HFF-Myc (cell line): ENCODE measurements at regions not wholly inside any gene's neighbourhood (a gene's known extent, or its start where the extent isn't known, plus 50 kb on each side); places are given as distances from the start of the nearest gene placed in this dataset.
"Not testable (repeated sequence)": the region's sequence is repeated elsewhere in the genome, so short reads cannot be mapped to it uniquely, and the experiment has no call there.

ENCODE experiments used
- DNase-seq: peaks from one replicate; pipeline ENCODE4 v3.0.0-alpha.2; 2011; ENCODE audit warnings: low read depth; ENCODE audit errors: extremely low read depth
- H3K4me3 ChIP-seq: replicated peaks from 2 replicates; pipeline ENCODE4 v1.5.1; 2011; ENCODE audit warnings: low read depth, mild to moderate bottlenecking, control low read depth, low read length
- TF ChIP-seq, protein P1 (sequence below): IDR thresholded peaks from 2 replicates; pipeline ENCODE4 v1.5.1; 2012; ENCODE audit warnings: mild to moderate bottlenecking, low read depth, low read length, control low read depth; ENCODE audit errors: missing control alignments

DNA sequence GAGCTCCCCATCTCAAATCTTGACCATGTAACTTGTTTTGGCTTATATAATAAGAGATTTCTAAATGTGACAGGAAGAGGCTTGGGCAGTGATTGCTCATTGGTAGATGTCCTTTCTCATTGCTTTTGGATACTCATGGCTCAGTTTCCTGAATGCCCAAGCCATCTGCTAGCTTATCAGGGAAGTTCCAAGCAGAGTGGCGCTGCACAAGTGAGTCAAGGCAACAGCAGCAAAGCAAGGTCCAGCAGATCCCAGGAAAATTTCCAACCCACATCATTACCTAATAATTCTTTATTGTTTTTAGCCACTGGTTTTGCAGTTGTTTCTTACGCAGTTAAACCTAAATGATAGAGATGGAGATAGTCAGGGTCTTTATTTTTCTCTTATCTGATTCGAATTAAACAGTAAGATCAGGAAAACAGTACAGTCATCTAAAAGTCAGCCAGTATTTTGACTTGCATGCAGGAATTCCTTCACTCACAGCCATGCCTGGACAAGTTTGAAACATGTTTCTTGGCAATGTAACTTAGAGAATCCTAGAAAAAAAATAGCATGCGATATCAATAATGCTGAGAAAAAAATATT, 349.7 kb upstream of the TMEFF2 start:
- H3K4me3 ChIP-seq: no peak overlapping the region
- TF ChIP-seq, protein P1, sequence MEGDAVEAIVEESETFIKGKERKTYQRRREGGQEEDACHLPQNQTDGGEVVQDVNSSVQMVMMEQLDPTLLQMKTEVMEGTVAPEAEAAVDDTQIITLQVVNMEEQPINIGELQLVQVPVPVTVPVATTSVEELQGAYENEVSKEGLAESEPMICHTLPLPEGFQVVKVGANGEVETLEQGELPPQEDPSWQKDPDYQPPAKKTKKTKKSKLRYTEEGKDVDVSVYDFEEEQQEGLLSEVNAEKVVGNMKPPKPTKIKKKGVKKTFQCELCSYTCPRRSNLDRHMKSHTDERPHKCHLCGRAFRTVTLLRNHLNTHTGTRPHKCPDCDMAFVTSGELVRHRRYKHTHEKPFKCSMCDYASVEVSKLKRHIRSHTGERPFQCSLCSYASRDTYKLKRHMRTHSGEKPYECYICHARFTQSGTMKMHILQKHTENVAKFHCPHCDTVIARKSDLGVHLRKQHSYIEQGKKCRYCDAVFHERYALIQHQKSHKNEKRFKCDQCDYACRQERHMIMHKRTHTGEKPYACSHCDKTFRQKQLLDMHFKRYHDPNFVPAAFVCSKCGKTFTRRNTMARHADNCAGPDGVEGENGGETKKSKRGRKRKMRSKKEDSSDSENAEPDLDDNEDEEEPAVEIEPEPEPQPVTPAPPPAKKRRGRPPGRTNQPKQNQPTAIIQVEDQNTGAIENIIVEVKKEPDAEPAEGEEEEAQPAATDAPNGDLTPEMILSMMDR: no peak
- DNase-seq: no peak

GRCh38 chr2:192542148-192543066, 347.7 kb upstream of the TMEFF2 start:
- not testable (repeated sequence) for H3K4me3 ChIP-seq, DNase-seq

- TF ChIP-seq, protein P1: no peak
- DNase-seq: no peak
- no peak overlapping the region for H3K4me3 ChIP-seq
Observed at GRCh38 chr2:192539306-192539705, 344.6 kb upstream of the TMEFF2 start.

GRCh38 chr2:192536922-192537624, 342.3 kb upstream of the TMEFF2 start:
- no peak overlapping the region for H3K4me3 ChIP-seq
- TF ChIP-seq, protein P1: no peak
- no peak for DNase-seq

GRCh38 chr2:192535956-192536921, 341.5 kb upstream of the TMEFF2 start:
- TF ChIP-seq, protein P1: no peak
- no peak overlapping the region for H3K4me3 ChIP-seq
- no peak for DNase-seq

GRCh38 chr2:192534072-192534471, 339.3 kb upstream of the TMEFF2 start:
- no peak overlapping the region for H3K4me3 ChIP-seq
- TF ChIP-seq, protein P1: no peak
- DNase-seq: no peak

GRCh38 chr2:192524642-192525251, 330.0 kb upstream of the TMEFF2 start:
- not testable (repeated sequence) for DNase-seq, H3K4me3 ChIP-seq

DNA sequence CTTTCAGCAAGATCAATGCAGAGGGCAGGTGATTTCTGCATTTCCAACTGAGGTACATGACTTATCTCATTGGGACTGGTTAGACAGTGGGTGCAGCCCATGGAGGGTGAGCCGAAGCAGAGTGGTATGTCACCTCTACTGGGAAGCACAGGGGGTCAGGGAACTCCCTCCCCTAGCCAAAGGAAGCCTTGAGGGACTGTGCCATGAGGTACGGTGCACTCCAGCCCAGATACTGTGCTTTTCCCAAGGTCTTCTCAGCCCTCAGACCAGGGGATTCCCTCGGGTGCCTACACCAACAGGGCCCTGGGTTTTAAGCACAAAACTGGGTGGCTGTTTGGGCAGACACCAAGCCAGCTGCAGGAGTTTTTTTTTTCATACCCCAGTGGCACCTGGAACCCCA, 329.5 kb upstream of the TMEFF2 start:
- H3K4me3 ChIP-seq, DNase-seq: not testable (repeated sequence)
